GM21786 (cell line): ENCODE measurements at regions not wholly inside any gene's neighbourhood (a gene's known extent, or its start where the extent isn't known, plus 50 kb on each side); places are given as distances from the start of the nearest gene placed in this dataset.
"Not testable (repeated sequence)": the region's sequence is repeated elsewhere in the genome, so short reads cannot be mapped to it uniquely, and the experiment has no call there.

Experiments
- ATAC-seq: cut with Tn5 transposase; IDR thresholded peaks from one replicate; pipeline ENCODE4 v1.9.1; 2021; ENCODE audit not compliant: unreplicated experiment

DNA sequence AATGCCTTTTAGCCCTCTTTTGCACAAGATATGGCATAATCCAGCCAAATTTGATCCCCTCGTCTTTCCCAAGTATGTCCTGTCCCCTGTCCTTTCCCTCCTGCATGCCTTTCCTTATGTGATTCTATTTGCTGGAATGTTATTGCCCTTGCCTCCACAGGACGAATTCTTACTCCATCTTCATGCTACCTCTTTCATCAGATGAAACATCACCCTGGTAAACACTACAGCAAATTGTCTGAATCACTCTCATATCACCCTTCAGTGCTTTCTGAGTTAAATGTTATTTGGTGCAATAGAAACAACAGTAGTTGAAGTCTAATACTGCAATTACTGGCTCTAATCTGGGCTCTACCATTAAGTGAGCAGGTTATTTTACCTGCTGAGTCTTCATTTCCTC, 52.2 kb upstream of the FAT1 start:
- no peak for ATAC-seq

DNA sequence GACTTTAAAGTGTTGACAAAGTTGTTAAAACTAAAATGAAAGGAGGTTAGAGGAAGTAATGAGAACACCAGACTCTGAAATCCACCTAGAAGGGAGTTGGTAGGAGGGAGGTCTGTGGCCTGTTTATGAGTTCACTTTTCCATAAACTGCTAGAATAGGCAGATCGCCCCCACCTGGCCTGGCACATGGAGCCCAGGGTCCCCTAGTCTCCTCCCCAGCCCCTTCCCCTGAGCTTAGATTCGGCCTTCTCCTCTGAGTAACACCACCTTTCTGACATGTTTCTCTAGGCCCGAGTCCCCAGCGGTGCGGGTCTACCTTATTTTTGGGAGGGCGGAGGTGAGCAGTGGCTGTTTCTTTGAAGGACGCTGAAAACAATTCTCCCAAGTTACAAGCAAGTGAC, 54.5 kb upstream of the FAT1 start:
- no peak for ATAC-seq

DNA sequence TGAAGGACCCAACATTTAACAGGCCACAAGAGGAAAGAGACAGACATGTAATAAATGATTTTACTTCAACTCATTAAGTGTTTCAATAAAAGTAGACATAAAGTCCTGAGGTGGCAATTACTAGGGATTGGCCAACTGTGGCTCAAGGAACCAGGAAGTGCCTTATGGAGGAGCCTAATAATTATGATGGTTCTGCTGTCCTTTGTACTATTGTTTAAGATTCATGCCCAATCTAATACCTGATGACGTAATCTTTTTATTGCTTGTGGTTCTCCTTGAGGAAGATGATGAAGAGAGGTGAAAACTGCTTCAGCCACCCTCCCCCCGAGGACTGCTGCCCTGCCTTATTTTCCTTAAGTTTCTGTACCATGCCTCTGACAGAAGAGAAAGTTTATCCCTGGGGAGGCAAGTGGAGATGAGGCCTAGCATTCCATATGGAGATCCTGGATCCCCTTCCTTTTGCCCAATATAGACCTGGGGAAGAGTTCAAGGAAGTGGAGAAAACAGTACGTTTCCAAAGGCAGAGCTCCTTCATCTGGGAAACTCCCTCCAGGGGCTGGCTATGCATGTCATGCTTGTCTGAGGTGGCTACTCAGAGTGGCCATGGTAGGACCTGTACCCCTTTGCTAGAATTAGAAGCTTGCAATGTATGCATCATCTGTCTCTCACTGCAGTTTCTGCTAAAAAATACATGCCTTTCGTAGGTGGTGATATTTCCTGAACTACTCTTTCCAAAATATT, 56.8 kb upstream of the FAT1 start:
- ATAC-seq, result no peak

DNA sequence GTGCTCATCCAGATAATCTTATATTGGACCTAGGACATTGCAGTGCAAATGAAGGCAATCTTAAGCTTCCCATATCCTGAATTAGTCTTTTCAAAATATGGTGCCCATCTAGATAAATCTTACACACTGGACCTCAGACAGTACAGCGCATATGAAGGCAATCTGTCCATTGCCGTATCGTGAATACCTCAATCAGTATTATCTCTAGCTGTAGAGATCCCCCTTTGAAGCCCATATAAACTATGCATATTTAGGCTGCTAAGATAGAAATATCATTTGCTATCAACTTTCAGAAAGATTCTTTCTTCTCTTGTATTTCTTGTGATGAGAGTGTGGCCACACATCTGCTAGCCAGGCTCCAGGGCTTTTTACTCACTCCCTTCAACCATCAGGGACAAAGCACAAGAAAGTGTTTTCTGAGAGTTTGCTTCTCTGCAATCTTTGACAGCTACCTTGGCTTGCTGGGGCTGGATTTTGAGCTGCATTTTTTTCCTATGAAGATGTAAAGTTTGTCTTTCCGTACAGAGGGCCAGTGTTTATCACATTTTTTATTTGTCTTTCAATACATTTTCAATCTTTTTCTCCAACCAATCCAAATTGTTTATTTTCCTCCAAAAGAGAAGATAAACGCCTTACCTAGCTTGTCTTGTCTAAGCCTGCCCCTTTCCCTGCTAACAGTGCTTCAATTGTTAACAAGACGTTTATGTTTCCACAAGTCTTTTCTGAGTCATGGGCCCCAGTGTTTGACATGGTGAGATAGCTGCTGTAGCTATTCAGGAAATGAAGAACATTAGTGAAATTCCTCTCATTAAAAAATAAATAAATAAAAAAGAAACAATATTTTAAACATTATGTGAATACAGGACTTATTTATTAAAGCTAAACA, 57.6 kb upstream of the FAT1 start:
- no peak for ATAC-seq

DNA sequence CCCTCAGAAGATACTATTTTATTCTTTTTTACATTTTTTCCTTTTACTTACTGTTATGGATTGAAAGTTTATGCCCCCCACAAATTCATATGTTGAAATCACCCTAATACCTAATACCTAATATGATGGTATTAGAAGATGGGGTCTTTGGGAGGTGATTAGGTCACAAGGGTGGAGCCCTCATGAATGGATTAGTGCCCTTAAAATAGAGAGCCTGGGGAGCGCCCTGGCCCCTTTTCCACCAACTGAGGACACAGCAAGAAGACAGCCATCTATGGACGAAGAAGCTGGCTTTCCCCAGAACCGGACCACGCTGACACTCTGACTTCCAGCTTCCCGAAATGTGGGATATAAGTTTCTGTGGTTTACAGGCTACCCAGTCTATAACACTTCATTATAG, 58.6 kb upstream of the FAT1 start:
- no peak for ATAC-seq

DNA sequence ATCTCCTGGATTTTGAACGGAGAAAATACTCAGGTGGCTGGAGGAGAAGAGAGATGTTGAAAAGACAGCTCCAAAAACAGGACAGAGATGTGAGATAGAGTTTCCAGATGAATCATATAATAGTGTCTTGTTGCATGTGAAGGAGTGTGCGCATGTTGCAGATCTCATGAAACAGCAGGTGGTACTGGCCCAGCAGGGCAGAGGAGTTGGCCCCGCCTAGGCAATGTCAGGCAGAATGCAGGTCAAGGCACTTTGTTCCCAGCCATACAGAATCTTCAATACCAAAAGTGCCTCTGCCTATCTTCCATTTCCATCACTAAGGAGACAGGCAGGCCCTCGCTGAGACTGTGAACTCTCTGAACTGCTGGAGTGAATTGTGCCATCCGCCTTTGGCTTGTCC, 63.9 kb upstream of the FAT1 start:
- ATAC-seq, result no peak

DNA sequence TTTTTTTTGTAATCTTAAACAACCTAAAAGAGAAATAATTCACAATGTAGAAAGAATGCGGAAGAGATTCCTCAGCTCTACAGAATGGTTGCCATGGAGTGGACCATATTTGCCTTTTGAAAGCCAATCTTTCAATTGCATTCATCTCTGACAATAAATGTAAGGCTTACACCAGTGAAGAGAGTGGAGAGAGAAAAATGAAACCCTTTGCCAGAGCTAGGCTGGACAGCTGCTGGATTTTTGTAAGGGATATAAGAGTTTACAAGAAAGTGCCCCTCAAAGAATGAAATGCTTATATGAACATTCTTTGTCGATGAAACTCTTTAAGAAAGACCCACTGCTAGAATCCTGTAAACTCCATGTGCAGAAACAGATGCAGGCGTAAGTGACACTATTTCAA, 66.0 kb upstream of the FAT1 start:
- ATAC-seq, result no peak

DNA sequence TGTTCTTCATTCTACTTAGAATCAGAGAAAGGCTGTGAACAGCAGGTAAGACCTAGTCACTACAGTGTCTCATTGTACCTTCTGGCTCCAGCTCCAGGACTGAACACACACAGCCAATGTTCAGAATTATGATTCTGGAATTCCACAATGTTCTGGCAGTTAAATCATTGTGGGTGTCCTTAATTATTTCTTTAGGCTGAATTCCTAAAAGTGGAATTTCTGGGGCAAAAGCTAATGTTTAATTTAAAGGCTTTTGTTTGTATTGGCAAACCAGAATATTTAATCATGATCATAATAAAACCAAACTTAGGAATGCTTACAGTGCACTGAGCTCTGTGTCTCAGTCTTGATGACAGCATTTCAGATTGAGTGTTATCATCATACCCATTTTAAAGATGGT, 67.0 kb upstream of the FAT1 start:
- ATAC-seq, result no peak

DNA sequence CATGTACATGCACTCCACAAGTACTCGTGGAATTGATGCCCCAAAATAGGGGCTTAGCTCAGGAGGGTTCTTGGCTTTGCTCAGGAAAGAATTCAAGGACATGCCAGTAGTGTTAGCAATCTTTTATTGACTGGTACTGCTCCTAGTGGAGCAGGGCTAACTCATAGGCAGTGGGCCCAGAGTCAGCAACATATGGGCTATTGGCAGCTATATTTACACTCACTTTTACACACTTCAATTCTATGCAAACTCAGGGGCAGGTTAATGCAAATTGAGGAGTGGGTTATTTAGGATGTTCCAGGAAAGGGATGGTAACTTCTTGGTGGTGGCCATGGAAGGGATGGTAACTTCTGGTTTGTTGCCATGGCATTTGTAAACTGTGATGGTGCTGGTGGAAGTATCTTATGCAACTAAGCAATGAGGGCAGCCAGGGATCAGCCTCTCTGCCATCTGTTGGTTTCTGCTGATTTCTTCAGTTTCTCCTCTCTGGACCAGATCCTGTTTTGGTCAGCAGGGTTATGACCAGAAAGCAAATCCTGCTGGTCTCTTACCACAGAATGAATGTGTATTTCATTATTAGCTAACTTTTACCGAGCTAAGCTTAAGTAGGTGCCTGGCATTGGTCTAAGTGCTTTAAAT, 69.2 kb upstream of the FAT1 start:
- ATAC-seq, result no peak

DNA sequence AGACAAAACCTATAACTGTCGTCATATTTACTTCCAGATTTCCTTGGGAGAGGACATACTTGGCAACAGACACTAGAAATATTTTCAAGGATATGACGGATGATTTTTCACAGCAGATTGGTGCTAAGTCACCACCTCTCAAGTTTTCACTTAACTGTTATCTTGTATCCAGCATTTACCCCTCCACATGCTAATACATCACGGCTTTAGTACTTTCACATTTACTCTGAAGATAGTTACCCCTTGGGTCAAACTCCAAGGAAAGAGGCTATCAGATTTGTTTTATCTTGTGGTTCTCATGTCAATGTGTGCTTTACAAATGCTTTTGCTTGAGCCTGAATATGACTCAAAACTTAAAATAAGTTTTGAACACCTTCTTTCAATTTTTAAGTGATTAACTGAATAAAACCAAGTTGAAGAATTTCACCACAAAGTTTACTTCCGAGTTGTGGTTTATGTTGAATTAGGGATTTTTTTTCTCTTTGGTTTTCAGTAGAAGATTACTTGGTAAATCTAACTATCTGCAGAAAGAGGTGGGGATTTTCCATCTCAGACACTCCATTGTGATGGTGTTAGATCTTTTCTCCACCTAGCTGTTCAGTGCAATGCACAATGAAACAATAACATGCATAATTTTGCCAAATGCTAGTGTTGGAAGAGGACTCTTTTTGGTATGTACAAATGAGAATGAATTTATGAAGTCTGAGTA, 75.4 kb upstream of the FAT1 start:
- ATAC-seq, result no peak

DNA sequence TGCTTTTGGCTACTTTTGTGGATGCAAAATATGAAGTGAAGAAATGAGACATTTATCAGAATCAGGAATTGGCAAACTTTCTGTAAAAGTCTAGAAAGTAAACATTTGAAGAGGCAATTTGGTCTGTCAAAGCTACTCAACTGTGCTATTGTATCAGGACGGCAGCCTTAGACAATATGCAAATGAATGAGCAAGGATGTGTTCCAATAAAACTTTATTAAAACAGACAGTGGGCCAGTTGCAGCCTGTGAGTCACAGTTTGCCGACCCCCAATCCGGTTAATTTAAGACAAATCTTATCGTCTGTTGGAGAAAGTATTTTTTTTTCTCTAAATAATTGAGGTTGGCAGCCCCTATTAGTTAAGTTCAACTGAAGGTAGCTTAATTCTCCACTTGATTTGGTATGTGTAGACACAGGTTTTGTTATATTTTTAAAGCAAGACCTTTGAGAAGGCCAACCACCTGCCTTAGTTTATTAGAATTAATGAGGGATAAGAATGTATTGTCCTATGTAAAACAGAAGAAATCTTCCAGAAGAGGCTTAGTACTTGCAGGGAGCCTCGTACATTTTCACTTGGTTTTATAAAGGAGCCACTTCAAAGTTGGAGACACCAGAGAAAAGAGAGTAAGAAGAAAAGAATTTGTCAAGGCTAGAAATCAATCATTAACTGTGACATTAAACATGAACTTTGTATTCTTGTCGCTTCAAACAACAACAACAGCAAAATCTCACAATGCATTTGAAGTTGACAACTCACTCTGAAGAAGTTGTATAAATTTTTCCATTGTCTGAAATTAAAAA, 81.6 kb upstream of the FAT1 start:
- ATAC-seq, result no peak

DNA sequence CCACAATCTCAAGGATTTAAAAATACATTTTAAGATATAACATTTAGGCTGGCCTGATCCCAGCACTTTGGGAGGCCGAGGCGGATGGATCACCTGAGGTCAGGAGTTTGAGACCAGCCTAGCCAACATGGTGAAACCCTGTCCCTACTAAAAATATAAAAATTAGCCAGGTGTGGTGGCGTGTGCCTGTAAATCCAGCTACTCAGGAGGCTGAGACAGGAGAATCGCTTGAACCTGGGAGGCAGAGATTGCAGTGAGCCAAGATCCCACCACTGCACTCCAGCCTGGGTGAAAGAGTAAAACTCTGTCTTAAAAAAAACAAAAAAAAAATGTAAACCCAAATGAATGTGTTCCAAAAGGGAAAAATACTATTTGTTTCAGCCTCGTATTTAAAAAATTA, 82.3 kb upstream of the FAT1 start:
- ATAC-seq, result not testable (repeated sequence)

DNA sequence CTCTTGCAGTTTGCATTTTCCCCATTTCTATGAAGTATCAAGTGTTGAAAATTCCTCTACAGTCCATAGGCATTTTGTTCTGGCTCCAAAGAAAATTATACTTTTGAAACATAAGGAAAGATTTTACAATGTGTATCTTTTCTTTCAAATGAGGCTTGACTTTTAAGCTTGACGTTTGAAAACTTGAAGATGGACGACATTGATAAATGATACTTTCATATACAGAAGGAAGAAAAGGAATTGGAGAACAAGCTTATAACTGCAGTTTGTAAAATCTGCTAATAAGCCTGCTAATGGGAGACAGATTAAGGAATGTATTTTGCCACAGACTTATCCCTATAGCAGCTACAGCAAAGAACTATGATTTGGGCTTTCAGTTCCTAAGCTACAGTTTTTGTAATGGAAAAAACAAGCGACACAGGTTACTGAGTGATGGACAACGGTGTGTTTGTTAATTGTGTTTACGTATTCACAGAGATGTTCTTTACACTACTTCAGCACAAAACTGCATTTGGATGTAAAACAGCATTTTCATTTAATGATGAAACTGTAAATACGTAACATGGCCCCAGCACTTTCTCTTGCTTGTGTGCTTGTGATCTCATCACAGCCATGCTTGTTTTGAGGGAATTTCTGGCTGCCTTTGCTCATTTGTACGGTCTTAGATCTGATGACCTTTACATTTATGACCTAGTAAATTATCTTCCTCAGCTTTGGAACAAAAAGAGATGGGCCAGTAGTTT, 83.2 kb upstream of the FAT1 start:
- no peak for ATAC-seq

DNA sequence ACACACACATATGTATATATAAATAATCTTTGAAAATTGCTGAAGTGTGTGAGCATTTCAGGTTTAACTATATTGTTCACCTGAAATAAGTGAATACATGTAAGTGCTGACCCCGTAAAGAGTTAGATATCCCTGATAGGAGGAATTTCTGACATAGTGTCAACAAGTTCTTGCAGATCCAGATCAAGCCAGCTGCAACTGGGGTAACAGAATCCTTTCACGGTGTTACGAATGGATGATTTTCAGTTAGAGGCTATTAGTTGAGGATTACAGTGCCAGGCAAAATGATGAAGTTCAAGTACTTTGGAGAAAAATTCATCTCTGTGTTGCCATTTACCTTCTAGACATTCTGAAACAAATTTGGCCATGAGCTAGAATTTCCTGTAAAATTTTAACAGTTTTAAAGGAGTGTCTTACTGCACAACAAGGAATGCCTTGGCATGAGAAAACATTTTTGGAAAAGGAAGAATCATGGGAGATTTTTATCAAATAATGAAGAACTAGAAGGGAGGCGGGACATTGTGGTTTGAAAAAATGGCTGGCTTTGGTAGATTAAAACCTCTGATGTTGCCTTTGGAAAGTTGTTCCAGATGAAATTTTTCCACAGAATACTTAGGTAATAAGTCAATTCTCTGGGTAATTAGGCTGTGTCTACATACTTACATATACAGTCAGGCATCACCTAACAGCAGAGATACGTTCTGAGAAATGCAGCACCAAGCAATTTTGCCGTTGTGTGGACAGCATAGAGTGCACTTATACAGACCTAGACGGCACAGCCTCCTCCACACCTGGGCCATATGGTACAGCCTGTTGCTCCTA, 84.4 kb upstream of the FAT1 start:
- ATAC-seq, result no peak

DNA sequence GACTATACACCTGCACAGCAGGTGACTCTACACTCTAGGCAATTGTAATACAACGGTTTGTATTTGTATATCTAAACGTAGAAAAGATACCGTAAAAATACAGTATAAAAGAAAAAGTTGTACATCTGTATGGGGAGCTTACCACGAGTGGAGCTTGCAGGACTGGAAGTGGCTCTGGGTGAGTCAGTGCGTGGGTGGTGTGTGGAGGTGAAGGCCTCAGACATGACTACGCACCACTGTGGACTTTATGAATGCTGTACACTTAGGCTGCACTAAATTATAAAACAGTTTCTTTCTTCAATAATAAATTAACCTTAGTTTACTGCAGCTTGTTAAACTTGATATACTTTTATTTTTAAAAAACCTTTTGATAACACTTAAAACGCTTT, 85.0 kb upstream of the FAT1 start:
- ATAC-seq, result no peak

DNA sequence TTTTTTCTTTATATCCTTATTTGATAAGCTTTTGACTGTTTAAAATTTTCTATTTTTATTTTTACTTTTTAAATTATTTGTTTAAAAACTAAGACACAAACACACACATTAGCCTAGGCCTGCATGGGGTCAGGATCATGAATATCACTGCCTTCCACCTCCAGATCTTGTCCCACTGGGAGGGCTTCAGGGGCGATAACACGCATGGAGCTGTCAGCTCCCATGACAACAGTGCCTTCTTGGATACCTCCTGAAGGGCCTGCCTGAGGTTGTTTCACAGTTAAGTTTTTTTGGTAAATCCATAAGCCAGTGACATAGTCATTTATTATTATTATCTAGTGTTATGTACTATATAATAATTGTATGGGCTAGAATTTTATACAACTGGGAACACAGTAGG, 85.4 kb upstream of the FAT1 start:
- no peak for ATAC-seq

DNA sequence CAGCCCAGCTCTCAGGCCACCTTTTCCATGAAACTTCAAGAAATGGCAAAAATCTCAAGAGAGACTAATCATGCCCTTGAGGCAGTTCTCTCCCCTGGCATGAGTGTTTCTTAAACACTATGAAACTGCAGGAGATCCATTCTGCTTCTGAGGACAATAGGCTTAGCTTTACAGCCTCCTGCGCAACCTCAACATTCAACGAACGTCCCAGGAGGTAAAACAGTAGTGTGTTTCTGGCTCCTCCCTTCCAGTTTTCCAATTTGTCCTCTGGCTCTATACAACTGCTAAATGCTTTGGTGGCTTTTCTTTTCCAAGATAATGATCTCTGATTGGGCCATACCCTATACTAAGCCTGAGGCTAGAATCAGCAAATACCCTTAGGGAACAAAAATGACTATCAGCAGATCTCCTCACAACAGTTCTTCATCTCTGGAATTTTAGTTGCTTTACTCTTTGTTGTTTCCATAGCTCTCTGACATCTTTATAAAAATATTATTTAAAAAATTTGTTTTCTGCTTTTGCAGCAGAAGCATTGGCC, 87.0 kb upstream of the FAT1 start:
- no peak for ATAC-seq

DNA sequence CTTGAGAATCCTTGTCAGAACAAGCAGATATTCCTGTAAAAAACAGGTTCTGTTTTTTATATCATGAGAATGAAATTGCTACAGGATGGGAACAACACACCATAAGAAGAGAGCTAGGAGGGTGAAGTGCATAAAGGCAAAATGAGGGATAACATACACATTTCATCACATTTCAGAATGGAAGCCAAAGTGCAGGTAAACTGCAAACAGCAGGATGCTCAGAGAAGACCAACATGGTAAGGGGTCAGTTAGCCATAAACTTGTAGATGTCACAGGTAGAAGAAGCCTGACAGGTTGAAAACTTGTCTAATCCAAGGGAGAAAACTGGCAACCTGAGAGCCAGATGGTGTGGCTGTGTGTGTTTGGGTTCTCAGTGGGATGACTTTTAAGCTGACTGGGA, 88.9 kb upstream of the FAT1 start:
- ATAC-seq, result no peak
